NB4 (cell line): ENCODE measurements at regions not wholly inside any gene's neighbourhood (a gene's known extent, or its start where the extent isn't known, plus 50 kb on each side); places are given as distances from the start of the nearest gene placed in this dataset.

Source experiments
- DNase-seq: peaks from one replicate; pipeline ENCODE4 v3.0.0; 2010; ENCODE audit warnings: low read depth
- H3K4me3 ChIP-seq: one replicate; pipeline ENCODE4 v1.5.1; 2011; ENCODE audit warnings: mild to moderate bottlenecking, low read depth, low read length, moderate library complexity
- CTCF ChIP-seq: IDR thresholded peaks from one replicate; pipeline ENCODE4 v1.5.1; 2012; ENCODE audit warnings: low read depth, low read length
- MYC ChIP-seq: IDR thresholded peaks from 2 replicates; pipeline ENCODE4 v1.6.1; 2011; ENCODE audit warnings: low read depth, low read length
- POLR2A ChIP-seq: IDR thresholded peaks from 2 replicates; pipeline ENCODE4 v1.6.1; 2011; ENCODE audit warnings: mild to moderate bottlenecking; ENCODE audit not compliant: insufficient read length; ENCODE audit errors: extremely low read depth
- TF ChIP-seq, protein P1 (sequence below): IDR thresholded peaks from 2 replicates; pipeline ENCODE4 v1.6.1; 2011; ENCODE audit warnings: low read depth, low read length

DNA sequence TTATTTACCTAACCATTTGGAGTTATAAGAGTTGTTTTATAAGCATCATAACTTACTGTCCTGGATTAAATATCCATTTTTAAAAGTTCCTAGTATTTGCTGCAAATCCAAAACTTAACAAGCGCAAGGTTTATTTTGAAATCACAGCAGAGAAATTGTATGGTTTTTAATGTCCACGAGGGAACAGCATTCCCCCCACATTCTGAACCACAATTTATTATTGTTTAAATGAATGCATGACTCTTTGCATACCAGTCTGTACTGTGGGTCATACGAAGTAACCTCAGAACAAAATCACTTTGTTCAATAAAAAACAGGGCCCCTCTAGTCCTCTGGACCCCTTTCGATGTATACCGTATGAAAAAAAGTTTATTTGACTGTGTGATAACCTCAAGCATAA lies 75.9 kb downstream of the DACT1 start:
- H3K4me3 ChIP-seq, result no peak overlapping the region
- DNase-seq, result no peak
- TF ChIP-seq, protein P1, sequence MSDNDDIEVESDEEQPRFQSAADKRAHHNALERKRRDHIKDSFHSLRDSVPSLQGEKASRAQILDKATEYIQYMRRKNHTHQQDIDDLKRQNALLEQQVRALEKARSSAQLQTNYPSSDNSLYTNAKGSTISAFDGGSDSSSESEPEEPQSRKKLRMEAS, result no peak
- TF ChIP-seq MYC, result no peak
- no peak for TF ChIP-seq POLR2A
- no peak for TF ChIP-seq CTCF

GRCh38 chr14:58716706-58717105 lies 78.9 kb downstream of the DACT1 start:
- no peak overlapping the region for H3K4me3 ChIP-seq
- TF ChIP-seq, protein P1, result no peak
- TF ChIP-seq MYC, result no peak
- no peak for TF ChIP-seq CTCF
- TF ChIP-seq POLR2A, result no peak
- no peak for DNase-seq

DNA sequence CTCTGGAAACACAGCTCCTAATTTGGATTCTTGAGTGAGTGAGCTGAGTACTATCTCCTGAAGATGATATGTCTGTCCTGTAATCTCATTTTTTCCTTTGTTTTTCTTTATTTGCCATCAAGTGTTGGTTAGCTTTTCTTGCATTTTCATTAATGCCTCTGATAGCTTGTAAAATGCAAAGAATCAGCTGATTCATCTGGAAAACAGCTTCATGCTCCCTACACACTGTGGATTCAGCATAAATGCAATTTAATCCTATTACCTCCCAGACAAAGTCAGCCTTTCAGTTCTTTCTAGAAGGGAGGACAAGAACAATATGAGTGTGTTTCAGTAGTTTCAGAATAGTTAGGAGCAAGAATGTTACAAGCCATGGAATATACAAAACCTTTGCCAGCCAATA lies 79.4 kb downstream of the DACT1 start:
- H3K4me3 ChIP-seq, result no peak overlapping the region
- TF ChIP-seq CTCF, result no peak
- TF ChIP-seq POLR2A, result no peak
- no peak for TF ChIP-seq MYC
- TF ChIP-seq, protein P1, result no peak
- DNase-seq, result no peak

GRCh38 chr14:58717813-58718212 lies 80.1 kb downstream of the DACT1 start:
- no peak for DNase-seq
- H3K4me3 ChIP-seq, result no peak overlapping the region
- TF ChIP-seq POLR2A, result no peak
- no peak for TF ChIP-seq MYC
- TF ChIP-seq CTCF, result no peak
- TF ChIP-seq, protein P1, result no peak

GRCh38 chr14:58718226-58719205 lies 80.8 kb downstream of the DACT1 start:
- no peak overlapping the region for H3K4me3 ChIP-seq
- TF ChIP-seq CTCF (no peak), POLR2A (no peak), MYC (no peak)
- TF ChIP-seq, protein P1, result no peak
- no peak for DNase-seq

DNA sequence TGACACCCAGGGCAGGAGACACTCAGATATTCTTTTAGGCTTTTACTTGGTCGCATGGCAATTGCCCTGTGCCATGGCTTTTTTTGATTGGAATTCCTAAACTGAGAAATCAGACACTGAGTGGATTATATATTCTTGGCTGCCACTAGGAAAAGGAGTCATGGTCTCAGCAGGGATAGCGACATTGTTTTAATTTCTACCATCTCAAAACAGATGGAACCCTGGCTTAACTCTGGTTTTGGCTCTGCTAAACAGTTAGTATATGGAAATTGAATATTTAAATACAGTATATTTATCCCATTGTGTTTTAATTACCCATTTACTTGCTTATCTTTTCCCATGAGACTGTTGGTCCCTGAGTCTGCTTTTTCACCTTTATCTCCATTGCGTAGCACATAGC lies 84.0 kb downstream of the DACT1 start:
- H3K4me3 ChIP-seq, result no peak overlapping the region
- TF ChIP-seq CTCF (no peak), MYC (no peak), POLR2A (no peak)
- TF ChIP-seq, protein P1, result no peak
- DNase-seq, result no peak
